ENCODE measurements at regions not wholly inside any gene's neighbourhood (a gene's known extent, or its start where the extent isn't known, plus 50 kb on each side); places are given as distances from the start of the nearest gene placed in this dataset.

GRCh38 chr20:40890181-40890580, 138.4 kb upstream of the TOP1 start:
- TF ChIP-seq, protein P1, sequence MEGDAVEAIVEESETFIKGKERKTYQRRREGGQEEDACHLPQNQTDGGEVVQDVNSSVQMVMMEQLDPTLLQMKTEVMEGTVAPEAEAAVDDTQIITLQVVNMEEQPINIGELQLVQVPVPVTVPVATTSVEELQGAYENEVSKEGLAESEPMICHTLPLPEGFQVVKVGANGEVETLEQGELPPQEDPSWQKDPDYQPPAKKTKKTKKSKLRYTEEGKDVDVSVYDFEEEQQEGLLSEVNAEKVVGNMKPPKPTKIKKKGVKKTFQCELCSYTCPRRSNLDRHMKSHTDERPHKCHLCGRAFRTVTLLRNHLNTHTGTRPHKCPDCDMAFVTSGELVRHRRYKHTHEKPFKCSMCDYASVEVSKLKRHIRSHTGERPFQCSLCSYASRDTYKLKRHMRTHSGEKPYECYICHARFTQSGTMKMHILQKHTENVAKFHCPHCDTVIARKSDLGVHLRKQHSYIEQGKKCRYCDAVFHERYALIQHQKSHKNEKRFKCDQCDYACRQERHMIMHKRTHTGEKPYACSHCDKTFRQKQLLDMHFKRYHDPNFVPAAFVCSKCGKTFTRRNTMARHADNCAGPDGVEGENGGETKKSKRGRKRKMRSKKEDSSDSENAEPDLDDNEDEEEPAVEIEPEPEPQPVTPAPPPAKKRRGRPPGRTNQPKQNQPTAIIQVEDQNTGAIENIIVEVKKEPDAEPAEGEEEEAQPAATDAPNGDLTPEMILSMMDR (IDR thresholded peaks at IDR 0.05) = no peak
- TF ChIP-seq POLR2A (IDR thresholded peaks at IDR 0.05) = no peak
